ENCODE measurements at regions not wholly inside any gene's neighbourhood (a gene's known extent, or its start where the extent isn't known, plus 50 kb on each side); places are given as distances from the start of the nearest gene placed in this dataset.

DNA sequence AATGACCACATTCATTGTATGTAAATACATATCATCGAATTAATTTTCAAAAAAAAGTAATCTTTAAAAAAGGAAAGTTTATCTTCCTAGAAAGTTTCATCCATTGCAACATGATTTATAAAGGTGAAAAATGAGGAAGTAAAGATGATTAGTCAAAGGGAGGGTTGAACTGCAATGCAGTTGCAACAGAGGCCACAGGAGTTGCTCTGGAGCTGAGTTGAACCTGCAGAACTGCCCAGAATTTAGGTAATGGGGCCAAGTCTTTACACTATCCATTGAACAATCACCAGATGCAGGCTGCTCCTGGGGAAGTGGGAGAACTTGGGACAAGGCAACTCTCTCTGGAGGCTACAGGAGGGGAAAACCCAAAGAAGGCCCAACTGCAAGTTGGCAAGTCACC lies 390.7 kb downstream of the METTL4 start:
- H3K4me1 ChIP-seq (ENCODE audit: control insufficient read depth in 4 of 4, insufficient read depth in 4 of 4, low read length in 3 of 4), result no peaks in the 10 kb centered on the region
- WGBS, result 74% methylated on average over 1 of the region's 1 CpG
- TF ChIP-seq HNF4A (conservative IDR thresholded peaks at IDR 0.05), result no peak
- no peak for TF ChIP-seq RAD21 (IDR thresholded peaks at IDR 0.05)
- TF ChIP-seq FOXA2 (IDR thresholded peaks at IDR 0.05), result no peak
- no peak for TF ChIP-seq FOXA1 (IDR thresholded peaks at IDR 0.05)
- no peak for TF ChIP-seq RXRA (IDR thresholded peaks at IDR 0.05)
- TF ChIP-seq, protein P1, sequence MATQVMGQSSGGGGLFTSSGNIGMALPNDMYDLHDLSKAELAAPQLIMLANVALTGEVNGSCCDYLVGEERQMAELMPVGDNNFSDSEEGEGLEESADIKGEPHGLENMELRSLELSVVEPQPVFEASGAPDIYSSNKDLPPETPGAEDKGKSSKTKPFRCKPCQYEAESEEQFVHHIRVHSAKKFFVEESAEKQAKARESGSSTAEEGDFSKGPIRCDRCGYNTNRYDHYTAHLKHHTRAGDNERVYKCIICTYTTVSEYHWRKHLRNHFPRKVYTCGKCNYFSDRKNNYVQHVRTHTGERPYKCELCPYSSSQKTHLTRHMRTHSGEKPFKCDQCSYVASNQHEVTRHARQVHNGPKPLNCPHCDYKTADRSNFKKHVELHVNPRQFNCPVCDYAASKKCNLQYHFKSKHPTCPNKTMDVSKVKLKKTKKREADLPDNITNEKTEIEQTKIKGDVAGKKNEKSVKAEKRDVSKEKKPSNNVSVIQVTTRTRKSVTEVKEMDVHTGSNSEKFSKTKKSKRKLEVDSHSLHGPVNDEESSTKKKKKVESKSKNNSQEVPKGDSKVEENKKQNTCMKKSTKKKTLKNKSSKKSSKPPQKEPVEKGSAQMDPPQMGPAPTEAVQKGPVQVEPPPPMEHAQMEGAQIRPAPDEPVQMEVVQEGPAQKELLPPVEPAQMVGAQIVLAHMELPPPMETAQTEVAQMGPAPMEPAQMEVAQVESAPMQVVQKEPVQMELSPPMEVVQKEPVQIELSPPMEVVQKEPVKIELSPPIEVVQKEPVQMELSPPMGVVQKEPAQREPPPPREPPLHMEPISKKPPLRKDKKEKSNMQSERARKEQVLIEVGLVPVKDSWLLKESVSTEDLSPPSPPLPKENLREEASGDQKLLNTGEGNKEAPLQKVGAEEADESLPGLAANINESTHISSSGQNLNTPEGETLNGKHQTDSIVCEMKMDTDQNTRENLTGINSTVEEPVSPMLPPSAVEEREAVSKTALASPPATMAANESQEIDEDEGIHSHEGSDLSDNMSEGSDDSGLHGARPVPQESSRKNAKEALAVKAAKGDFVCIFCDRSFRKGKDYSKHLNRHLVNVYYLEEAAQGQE (IDR thresholded peaks at IDR 0.05), result no peak
- TF ChIP-seq YY1 (IDR thresholded peaks at IDR 0.05), result no peak
- TF ChIP-seq, protein P2, sequence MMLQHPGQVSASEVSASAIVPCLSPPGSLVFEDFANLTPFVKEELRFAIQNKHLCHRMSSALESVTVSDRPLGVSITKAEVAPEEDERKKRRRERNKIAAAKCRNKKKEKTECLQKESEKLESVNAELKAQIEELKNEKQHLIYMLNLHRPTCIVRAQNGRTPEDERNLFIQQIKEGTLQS (IDR thresholded peaks at IDR 0.05), result no peak
- TF ChIP-seq JUND (IDR thresholded peaks at IDR 0.05), result no peak
- TF ChIP-seq SP1 (IDR thresholded peaks at IDR 0.05), result no peak
- TF ChIP-seq NR2F2 (IDR thresholded peaks at IDR 0.05), result no peak
- H3K9me3 ChIP-seq (ENCODE audit: control insufficient read depth in 4 of 4, low read length in 3 of 4), result no peaks in the 10 kb centered on the region
- no peak overlapping the region for H3K9ac ChIP-seq (ENCODE audit: low read depth in 1 of 2, low read length in 2 of 2)
- H3K27me3 ChIP-seq (ENCODE audit: control insufficient read depth in 4 of 4, insufficient read depth in 4 of 4, low read length in 3 of 4), result no peaks in the 10 kb centered on the region
- H3K36me3 ChIP-seq (ENCODE audit: control insufficient read depth in 4 of 4, insufficient read depth in 3 of 4, low read depth in 1 of 4, low read length in 3 of 4), result no peaks in the 10 kb centered on the region
- no peak for DNase-seq (ENCODE audit: low spot score)
- H3K27ac ChIP-seq (ENCODE audit: low read depth in 1 of 2, low read length in 2 of 2), result no peak overlapping the region
- no peak overlapping the region for H3K4me3 ChIP-seq (ENCODE audit: low read depth in 1 of 3, low read length in 3 of 3)

DNA sequence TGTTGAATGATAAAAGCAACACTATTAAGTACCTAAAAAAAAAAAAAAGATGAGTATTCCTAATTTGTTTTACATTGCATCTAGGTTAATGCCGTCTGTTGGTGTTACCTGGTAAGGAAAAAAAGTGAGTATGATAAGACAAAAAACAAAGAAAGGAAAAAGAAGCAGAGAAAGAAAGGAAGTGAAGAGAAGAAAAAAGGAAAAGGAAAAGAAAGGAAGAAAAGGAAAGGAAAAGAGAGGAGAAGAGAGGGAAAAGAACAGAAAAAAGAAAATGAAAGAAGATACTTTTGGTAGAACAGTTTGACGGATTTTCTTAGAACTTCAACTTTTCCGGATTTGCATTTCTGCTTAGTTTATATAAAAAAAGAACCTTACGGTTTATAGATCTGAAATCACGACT lies 387.9 kb downstream of the METTL4 start:
- TF ChIP-seq RXRA (IDR thresholded peaks at IDR 0.05), result no peak
- TF ChIP-seq, protein P3, sequence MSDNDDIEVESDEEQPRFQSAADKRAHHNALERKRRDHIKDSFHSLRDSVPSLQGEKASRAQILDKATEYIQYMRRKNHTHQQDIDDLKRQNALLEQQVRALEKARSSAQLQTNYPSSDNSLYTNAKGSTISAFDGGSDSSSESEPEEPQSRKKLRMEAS (IDR thresholded peaks at IDR 0.05), result no peak
- TF ChIP-seq, protein P4, sequence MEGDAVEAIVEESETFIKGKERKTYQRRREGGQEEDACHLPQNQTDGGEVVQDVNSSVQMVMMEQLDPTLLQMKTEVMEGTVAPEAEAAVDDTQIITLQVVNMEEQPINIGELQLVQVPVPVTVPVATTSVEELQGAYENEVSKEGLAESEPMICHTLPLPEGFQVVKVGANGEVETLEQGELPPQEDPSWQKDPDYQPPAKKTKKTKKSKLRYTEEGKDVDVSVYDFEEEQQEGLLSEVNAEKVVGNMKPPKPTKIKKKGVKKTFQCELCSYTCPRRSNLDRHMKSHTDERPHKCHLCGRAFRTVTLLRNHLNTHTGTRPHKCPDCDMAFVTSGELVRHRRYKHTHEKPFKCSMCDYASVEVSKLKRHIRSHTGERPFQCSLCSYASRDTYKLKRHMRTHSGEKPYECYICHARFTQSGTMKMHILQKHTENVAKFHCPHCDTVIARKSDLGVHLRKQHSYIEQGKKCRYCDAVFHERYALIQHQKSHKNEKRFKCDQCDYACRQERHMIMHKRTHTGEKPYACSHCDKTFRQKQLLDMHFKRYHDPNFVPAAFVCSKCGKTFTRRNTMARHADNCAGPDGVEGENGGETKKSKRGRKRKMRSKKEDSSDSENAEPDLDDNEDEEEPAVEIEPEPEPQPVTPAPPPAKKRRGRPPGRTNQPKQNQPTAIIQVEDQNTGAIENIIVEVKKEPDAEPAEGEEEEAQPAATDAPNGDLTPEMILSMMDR (IDR thresholded peaks at IDR 0.05; ENCODE audit: low read depth, low read length, missing input control), result no peak
- TF ChIP-seq HNF4G (IDR thresholded peaks at IDR 0.05), result no peak
- TF ChIP-seq RAD21 (IDR thresholded peaks at IDR 0.05), result no peak
- TF ChIP-seq TAF1 (conservative IDR thresholded peaks at IDR 0.05), result no peak
- TF ChIP-seq, protein P5, sequence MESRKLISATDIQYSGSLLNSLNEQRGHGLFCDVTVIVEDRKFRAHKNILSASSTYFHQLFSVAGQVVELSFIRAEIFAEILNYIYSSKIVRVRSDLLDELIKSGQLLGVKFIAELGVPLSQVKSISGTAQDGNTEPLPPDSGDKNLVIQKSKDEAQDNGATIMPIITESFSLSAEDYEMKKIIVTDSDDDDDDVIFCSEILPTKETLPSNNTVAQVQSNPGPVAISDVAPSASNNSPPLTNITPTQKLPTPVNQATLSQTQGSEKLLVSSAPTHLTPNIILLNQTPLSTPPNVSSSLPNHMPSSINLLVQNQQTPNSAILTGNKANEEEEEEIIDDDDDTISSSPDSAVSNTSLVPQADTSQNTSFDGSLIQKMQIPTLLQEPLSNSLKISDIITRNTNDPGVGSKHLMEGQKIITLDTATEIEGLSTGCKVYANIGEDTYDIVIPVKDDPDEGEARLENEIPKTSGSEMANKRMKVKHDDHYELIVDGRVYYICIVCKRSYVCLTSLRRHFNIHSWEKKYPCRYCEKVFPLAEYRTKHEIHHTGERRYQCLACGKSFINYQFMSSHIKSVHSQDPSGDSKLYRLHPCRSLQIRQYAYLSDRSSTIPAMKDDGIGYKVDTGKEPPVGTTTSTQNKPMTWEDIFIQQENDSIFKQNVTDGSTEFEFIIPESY (IDR thresholded peaks at IDR 0.05), result no peak
- TF ChIP-seq, protein P2 (IDR thresholded peaks at IDR 0.05), result no peak
- TF ChIP-seq EGR1 (IDR thresholded peaks at IDR 0.05; ENCODE audit: low read depth in 2 of 2), result no peak
- TF ChIP-seq YY1 (IDR thresholded peaks at IDR 0.05), result no peak
- no peak for TF ChIP-seq JUND (IDR thresholded peaks at IDR 0.05)
- Histone ChIP-seq H3K27me3 (ENCODE audit: control insufficient read depth in 4 of 4, insufficient read depth in 4 of 4, low read length in 3 of 4) (no peaks in the 10 kb centered on the region), H3K36me3 (ENCODE audit: control insufficient read depth in 4 of 4, insufficient read depth in 3 of 4, low read depth in 1 of 4, low read length in 3 of 4) (no peaks in the 10 kb centered on the region), H3K9ac (ENCODE audit: low read depth in 1 of 2, low read length in 2 of 2) (no peak overlapping the region), H3K4me3 (ENCODE audit: low read depth in 1 of 3, low read length in 3 of 3) (no peak overlapping the region), H3K9me3 (ENCODE audit: control insufficient read depth in 4 of 4, low read length in 3 of 4) (no peaks in the 10 kb centered on the region), H3K4me1 (ENCODE audit: control insufficient read depth in 4 of 4, insufficient read depth in 4 of 4, low read length in 3 of 4) (no peaks in the 10 kb centered on the region), H3K27ac (ENCODE audit: low read depth in 1 of 2, low read length in 2 of 2) (no peak overlapping the region)
- no peak for DNase-seq (ENCODE audit: low spot score)
- WGBS, result 85% methylated on average over 5 of the region's 5 CpGs
